ENCODE measurements at regions not wholly inside any gene's neighbourhood (a gene's known extent, or its start where the extent isn't known, plus 50 kb on each side); places are given as distances from the start of the nearest gene placed in this dataset.

DNA sequence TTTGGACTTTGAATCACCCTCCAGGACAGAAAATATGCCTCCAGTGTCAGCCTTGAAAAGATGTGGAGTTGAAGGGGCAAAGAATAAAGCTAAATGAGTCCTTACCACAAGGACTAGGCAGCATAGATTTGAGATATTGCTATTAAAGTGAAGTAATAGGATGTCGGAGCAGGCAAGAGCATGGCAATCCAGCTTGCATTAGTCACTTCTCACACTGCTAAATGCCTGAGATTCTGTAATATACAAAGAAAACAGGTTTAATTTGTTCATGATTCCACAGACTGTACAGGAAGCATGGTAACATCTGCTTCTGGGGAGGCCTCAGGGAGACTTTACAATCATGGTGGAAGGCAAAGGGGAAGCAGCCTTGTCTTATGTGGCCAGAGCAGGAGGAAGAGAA is 109.8 kb upstream of the PCDH7 start:
- DNase-seq, result no peak

DNA sequence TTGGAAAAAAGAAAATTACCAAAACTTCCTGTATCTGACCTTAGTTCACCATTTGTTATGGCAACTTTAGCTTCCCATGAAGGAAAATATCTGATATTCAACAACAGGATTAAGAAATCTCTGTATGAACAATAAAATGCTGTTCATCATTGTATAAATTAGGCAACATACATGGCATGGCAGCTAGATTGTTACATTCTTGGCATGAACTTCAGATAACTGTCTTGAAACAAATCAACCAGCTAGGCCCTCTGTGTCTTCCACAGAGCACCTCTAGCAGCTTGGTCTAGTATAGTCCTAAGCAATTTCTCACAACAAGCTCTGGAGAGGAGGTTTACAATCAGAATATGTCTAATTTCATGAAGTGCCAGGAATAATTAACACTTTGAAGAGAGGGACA is 105.4 kb upstream of the PCDH7 start:
- no peak for DNase-seq

DNA sequence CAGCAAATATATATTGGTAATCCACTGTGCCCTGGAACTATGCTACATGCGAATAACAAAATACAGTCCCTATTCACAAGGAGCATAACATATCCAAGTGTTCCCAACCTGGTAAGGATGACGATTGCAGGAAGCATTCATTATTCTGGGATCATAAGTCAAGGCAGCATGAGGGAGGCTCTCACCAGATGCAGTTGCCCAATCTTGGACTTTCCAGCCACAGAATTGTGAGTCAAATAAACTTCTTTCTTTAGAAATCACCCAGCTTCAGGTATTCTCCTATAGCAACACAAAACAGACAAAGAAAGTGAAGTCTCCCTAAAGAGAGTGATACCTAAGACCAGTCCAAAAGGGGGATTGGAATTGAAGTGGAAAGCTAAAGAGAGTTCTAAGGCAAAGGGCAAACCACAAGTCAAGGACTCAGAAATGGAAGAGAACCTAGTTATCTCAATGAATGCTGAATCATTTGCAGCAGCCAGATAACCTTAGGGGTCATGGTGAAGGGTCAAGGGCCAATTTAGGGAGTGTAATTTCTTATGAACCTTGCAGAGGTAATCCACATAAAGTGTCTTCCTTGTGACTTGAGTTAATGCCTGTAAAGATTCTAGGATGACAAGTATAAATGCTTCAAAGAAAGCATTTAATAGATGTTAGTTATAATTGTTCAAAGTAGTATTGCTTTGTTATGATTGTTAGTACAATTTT is 103.1 kb upstream of the PCDH7 start:
- DNase-seq, result no peak

DNA sequence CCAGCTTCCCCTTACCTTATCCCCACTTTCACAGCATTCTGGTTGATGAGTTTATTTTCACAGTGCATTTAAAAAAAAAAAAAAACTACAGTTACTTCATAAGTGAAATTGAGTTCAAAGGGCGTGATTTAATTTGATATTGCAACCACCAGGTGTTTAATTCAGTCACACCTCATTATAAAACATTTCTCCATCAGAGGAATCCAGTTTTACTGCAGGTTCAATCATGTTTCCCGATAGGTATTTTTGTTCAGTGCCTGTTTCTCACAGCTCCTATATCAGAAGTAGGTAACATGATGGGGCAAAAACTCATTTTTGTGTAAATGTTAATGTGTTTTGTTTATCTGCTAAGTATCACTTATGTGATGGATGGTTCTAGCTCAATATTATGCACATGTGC is 102.3 kb upstream of the PCDH7 start:
- DNase-seq, result no peak

DNA sequence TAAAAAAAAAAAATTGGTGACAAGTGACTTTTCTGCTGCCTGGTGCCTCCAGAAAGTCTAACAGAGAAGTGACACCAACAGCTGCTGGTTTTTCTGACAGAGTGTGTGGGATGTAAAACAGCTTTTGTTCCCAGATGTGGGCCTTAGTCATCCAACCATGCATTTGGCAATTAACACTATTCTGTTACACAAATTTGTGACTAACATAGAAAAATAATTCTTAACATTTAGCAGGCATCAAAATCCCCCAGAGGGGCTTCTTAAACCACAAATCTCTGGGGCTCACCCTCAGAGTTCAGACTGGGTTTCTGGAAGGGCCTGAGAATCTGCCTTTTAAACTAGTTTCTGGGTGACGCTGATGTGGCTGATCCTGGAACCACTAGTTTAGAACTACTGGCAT is 100.5 kb upstream of the PCDH7 start:
- DNase-seq, result no peak

DNA sequence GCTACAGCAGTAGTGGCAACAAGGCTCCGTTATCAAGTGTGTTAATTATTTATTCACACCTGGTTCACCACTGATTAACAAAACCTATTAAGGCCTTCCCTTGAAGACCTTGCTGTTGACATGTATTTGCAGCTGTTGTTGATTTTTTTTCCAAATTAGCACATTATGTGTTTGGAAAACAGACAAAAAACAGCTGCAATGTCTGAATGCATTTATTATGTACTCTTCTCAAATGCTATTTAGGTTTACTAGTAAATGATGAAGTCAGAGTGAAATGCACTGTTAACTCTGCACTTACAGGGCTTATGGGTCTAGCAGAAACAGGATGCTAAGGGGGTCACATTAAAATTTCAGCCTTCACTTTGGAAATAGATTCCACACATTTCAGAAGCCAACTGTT is 99.5 kb upstream of the PCDH7 start:
- DNase-seq, result no peak

DNA sequence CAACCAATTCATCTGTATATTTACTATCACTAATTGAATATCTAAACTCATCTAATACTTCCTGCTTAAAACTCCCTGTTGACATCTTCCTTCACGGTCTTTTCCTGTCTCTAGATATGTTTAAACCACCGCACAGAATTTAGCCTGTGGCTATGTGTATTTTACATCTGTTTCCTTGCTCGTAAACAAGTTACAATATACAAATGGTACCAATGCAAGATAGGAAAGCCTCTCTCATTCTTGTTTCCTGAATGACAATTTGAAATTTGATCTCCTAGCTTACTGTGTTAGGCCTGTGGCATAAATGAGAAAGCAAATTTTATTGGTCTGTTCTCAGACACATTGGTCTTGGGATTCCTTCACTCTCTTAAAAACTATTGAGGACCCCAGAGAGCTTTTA is 89.7 kb upstream of the PCDH7 start:
- DNase-seq, result no peak

DNA sequence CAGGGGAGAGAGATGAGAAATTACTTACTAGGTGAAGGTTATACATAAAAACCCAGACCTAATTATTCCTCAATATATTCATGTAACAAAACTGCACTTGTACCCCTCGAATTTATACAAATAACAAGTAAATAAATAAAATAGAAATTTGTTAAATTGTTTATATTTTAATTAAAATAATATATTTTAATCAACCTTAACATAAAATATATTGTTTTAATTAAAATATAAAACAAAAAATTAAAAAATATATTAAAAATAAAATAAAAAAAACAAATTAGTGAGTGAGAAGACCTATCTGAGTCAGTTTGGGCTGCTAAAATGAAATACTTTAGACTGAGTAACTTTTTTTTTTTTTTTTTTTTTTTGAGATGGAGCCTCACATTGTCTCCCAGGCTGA is 87.4 kb upstream of the PCDH7 start:
- DNase-seq, result no peak

DNA sequence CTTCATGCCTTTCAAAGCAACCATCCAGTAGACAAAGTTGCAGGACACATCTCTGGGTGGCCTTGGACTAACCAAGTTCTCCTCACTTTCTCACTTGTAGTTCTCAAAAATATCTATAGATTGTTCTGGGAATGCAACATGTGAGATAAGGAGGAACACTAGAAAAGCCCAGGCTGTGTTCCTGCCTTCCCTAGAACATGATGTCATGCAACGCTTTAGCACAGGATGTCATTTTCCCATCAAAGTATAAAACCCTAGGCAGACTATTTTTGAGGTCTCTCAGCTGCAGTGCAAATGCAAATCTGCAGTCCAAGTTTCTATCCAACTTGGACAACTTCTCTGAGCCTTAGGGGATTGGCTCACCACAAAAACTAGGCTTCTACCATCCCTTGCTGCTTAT is 78.8 kb upstream of the PCDH7 start:
- no peak for DNase-seq

DNA sequence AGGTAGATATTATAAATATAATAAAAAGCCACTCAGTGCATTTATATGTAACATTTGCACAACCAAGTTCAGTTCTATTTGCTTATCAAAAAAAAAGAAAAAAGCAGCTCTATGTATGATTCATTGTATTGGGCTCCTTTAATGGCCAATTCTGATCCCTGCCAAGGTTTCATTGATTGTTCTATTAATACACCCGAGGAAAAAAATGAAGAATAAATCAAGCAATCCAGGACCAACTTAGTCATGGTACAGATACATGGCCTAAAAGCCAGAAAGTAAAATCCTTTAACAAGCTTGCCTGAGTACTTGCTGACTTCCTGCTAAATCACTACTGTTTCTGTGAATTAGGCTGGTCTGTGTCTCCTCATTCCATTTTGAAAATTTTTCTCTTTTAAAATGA is 77.6 kb upstream of the PCDH7 start:
- DNase-seq, result no peak

DNA sequence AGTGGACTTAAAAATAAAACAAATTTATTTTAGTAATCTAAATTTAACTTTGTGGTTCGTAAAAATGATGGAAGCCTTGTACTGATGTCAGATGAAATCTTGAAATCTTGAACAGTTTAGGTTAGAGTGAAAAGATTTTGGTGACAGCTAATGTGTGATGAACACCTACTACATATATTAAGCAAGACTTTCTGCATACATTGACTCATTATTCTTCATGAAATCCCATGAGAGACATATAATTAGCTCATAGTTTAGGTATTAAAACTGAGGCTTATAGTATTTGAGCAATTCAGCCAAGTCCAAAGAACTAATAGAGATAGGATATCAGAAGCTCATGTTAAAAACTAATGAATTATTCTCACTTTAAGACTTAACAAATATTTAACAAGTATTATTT is 66.9 kb upstream of the PCDH7 start:
- no peak for DNase-seq

DNA sequence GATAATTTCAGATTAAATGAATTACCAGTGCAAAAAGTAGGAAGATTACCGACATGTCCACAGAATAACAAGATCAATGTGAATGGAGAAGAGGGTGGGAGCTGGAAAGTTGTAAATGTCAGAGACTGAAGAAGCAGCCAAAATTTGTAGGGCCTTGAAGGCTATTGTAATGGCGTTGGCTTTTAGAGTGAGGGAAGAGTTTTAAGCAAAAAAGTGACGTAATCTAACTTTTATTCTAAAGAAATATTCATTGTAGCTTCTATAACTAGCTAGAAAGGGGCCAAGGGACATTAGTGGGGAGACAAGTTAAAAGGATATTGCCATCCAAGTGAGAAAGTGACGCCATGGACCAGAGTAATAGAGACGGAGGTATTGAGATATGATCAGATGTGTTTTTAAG is 63.3 kb upstream of the PCDH7 start:
- no peak for DNase-seq

DNA sequence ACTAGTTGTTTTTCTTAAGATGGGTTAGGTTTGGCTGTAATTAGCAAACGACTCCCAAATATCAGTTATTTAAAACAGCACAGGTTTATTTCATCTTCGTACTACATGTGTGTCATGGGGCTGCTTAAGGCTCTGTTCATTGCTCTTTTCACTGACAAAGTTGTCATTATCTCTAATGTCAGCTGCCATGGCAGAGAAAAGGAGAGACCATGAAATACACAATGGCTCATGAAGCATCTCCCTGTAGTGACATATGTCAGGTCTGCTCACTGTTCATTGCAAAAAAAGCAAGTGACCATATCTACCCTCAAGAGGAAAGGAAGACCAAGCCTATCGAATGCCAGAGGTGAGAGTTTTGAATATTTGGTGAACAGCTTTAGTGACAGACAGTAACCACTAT is 52.2 kb upstream of the PCDH7 start:
- no peak for DNase-seq

DNA sequence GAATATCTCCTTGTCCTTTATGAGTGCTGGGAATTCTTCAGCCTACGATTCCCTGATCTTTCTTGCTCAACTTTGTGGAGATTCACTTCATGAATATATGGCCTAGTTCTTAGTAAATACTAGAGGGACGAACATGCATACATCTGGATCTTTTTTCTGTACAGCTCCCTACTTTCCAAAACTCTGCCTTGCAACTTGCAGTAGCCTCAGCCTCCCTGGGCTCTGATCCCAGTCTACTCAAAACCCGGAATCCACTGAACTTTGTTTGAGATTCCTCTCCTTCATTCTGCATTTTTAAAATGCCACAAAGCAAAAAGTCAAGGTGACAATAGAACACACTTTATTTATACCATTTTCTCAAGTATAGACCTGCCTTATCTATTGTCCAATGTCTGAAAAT is 50.0 kb upstream of the PCDH7 start:
- DNase-seq, result no peak
